ENCODE measurements at regions not wholly inside any gene's neighbourhood (a gene's known extent, or its start where the extent isn't known, plus 50 kb on each side); places are given as distances from the start of the nearest gene placed in this dataset.

DNA sequence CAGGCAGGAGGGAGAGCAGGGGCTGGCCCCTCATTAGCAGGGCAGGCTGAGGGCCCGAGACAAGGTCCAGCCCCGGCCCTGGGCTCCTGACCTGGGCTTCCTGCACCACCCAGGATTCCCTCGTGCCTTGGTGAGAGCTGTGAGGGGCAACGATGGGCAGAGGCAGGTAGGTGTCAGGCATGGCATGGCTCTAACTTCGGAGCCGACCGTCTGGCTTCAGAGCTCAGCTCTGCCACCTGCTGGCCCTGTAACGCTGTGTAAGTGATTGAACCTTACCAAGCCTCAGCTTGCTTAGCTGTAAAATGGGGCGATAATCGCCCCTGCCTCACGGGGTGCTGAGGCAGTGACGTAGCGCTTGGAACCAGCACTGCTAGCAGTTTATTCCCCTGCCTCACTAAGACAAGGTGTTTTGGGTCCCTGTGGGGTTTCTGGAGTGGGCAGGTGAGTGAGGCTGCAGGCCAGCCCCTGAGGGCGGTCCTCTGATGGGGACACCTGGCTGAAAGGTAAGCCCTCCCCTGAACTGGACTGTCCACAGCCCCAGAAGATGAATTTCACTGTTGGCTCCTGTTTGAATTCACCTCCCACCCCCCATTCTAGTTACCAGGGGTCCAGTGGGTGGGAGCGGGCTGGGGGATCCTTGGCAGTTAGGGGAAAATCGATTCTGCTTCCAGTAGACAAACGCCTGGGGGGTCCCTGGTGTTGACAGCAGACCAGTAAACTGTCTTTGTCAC is 184.8 kb upstream of the GSE1 start:
- TF ChIP-seq CTCF (conservative IDR thresholded peaks at IDR 0.05; ENCODE audit: low read depth, low read length) (peak; percentile 39), POLR2A (IDR thresholded peaks at IDR 0.05; ENCODE audit: low read depth, low read length) (no peak), MAZ (IDR thresholded peaks at IDR 0.05; ENCODE audit: borderline replicate concordance, low read depth, low read length) (no peak), MXI1 (IDR thresholded peaks at IDR 0.05; ENCODE audit: borderline replicate concordance, low read depth, low read length) (no peak), BHLHE40 (IDR thresholded peaks at IDR 0.05; ENCODE audit: low read depth, low read length) (no peak)

All from IMR-90 (cell line).